ENCODE measurements at regions not wholly inside any gene's neighbourhood (a gene's known extent, or its start where the extent isn't known, plus 50 kb on each side); places are given as distances from the start of the nearest gene placed in this dataset.
"Not testable (repeated sequence)": the region's sequence is repeated elsewhere in the genome, so short reads cannot be mapped to it uniquely, and the experiment has no call there.

- DNase-seq (ENCODE audit: insufficient read length, low spot score) (no peak), FAIRE-seq (no peak)
Observed at GRCh38 chr13:109345433-109345941, 440.9 kb downstream of the IRS2 start.

DNA sequence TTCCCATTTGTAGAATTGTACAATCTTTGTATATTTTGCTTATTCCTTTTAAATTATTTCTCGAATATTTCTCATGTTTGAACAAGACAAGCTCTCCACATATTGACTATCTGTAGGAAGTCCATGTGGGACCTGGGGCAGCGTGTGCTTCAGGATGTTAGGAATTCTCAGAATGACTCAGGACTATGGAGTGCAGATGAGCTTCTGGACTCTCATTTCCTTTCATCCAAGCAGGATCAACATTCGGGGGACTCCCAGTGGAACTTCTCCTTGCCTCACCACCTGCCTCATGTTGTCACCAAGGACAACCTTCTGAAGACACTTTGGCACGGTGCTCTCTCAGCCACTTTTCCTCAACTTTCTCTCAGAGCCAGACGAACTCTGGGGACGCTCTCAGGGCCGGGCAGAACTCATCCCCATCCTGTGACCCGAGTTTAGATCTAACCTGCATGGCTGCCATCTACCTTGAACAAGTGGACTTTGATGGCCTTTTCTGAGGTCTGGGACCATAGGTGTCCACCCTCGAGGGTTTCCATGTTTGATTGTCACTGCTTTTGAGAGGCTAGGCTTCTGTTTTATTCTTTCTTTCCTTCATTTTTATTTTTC, 441.7 kb downstream of the IRS2 start:
- DNase-seq (ENCODE audit: insufficient read length, low spot score) (no peak), FAIRE-seq (no peak)

DNA sequence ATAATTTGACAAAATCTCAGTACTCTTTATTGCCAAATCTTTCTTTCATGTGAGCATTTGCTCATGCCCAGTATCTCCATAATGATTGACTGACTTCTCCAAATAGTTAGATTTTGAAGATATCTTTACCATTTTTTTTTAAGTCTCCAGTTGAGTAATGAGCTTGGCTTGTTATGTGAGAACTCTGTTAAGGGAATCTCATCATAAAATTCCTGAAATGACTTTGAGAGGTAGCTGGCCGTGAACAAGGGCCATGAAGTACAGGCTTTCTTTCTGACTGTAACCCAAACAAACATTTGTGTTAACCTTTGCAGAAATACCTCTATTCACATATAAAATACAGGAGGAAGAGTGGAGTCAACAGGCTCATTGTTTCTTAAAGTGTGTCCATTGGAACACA, 449.7 kb downstream of the IRS2 start:
- DNase-seq (ENCODE audit: insufficient read length, low spot score), result no peak
- FAIRE-seq, result no peak

DNA sequence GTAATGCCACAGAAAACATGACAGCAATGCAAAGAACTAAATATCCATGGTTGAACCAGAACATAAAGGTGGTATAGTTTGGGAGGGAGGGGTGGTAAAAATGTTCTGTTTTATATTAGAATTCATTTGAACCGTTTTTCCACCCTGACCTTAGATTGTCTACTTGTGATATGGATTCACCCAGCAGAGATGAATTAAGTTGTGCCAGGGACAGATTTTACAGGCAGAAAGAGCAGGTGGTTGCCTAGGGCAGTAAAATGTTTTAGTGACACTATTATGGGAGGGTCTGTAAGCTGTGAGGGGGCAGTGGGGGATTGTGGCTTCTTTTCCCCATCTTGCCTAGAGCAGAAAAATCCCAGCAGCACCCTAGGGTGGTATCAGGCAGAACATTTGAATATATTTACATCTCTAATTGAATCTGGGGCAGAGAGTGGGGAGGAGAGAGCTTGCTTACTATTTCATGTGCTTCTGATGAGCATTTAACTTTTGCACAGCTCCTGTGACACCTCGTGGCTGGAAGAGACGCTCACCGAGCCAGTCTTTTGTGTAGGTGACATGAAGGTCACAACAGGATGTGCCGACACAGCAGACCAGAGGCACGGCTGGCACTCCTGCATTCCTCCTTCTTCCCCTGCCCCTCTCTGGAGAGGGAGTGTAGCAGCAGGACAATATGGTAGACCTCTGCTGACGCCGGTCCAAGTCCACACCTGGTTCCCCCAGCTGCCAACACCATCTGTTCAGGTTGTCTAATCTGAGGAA, 452.3 kb downstream of the IRS2 start:
- FAIRE-seq (no peak), DNase-seq (ENCODE audit: insufficient read length, low spot score) (no peak)

DNA sequence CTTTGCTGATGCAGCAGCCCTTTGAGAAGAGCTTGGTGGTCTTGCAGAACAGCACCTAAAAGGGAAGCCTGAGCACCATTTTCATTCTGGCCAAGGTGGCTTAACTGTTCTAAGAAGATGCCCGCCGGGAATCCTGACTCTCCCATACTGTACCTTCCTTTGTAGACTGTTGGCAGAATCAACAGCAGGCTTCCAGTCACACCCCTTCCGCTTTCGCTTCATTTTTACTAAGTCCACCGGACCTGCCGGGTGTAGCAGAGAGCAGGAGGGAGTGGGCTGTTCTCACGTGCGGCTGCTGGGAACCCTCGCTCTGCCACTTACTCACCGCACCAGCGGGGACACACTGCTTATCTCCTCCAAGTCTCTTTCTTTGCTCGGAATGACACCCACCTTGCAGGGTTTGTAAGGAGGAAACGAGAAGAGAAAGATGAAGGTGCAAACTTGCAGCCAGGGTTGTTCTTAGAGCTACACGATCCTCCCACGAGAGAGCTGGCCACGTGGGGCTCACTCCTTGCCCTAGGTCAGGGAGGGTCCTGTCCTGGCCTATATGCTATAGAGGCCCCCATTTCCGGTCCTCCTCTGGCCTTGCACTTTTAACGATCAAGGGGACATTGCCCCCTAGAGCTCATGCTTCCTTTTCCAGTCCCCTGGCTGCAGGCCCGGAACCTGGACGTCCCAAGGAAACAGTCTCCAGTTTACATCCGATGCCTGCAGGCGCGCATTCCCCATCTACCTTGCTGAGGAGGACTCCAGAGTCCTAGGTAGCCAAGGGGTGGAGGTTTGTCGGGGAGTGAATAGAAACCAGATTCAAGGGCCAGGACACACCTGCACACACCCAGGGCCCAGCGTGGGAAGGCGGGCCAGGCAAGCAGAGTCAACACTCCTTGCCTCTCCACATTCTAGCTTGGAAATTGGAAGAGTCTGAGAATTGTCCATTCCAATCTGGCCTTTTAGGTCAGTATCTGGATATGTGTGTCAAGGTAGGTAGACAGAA, 453.6 kb downstream of the IRS2 start:
- DNase-seq (ENCODE audit: insufficient read length, low spot score) (no peak), FAIRE-seq (no peak)

- DNase-seq (ENCODE audit: insufficient read length, low spot score) (no peak), FAIRE-seq (no peak)
Observed at GRCh38 chr13:109331898-109332297, 454.5 kb downstream of the IRS2 start.

DNA sequence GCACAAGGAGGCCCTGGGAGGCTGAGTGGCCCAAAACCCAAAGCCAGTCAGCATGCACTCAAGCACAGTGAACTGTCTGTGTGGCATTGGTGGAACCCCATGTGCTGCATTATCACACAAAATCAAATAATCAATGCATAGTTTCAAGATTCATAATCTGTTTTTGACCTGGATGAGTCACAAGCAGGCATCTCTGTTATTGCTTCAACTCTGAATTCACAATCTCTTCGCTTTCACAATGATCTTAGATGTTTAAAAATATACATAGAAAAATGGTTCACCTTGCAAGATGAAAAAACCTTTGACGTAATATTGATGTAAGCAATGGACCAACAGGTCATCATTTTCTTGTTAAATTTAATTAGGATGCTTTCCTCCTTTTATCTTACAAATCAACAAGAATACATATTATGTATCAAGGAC, 455.4 kb downstream of the IRS2 start:
- FAIRE-seq (no peak), DNase-seq (ENCODE audit: insufficient read length, low spot score) (no peak)

DNA sequence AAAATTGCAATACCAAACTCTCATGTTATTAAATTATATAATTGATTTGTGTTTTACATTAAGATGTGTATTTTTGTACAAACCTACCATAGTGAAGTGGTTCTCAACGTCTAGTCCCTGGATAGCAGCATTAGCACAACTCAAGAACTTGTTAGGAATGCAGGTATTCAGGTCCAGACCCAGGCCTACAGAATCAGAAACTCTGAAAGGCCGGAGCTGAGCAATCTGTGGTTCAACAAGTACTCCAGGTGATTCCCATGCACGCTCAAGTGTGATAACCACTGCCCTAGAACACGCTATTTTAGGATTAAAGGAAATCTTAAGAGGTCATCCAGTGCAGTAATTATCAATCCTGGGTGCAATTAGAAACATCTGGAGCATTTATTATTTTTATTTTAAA, 456.3 kb downstream of the IRS2 start:
- DNase-seq (ENCODE audit: insufficient read length, low spot score), result no peak
- FAIRE-seq, result no peak

DNA sequence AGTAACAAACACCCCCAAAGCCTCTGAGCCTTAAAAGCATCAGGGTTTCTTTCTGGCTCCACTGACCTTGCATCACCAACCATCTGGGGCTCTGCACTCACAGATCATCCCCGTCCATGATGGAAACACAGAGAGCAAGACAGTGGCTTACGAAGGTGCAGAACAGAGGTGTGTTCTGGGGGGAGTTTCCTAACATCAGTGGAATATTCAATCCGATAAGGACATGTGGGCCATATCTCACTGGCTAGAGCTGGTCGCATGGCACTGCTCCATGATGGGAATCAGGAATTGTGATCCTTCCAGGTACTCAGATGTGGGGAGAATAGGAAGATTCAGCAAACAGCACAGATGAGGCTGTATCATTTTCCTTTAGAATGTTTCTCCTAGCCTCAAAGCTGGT, 457.2 kb downstream of the IRS2 start:
- DNase-seq (ENCODE audit: insufficient read length, low spot score) (no peak), FAIRE-seq (no peak)

DNA sequence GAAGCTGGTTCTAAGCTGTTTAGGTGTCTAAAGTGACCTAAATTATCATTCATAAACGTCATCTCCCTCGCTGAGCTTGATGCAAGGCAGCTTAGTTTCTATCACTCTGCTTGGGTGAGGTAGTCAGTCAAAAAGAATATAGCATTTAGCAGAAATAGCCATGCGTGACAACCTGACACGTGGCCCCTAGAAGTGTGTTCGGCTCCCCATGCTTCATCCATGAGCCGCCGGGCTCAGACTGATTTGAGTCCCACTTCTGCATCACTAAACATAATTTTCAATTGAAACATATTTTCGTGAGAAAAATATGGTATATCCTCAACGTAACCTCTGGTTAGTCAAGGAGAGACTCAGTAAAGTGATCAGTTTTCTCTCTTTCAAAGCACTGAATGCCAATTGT, 459.8 kb downstream of the IRS2 start:
- no peak for FAIRE-seq
- DNase-seq (ENCODE audit: insufficient read length, low spot score), result no peak

DNA sequence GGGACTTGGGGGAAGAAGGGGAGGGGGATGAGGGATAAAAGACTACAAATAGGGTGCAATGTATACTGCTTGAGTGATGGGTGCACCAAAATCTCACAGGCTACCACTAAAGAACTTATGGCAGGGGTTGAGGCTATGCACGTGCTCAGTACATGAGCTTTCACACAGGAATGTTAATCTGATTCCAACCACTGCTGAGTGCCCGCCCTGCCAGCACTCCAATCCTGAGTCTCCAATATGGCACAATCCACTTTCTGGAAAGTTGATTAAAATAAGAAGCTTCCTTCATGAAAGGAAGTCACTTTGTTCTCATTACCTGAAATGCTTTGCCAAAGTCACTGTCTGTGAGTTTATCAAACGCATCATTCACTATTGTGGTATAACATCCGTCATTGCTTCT, 463.0 kb downstream of the IRS2 start:
- no peak for FAIRE-seq
- no peak for DNase-seq (ENCODE audit: insufficient read length, low spot score)

DNA sequence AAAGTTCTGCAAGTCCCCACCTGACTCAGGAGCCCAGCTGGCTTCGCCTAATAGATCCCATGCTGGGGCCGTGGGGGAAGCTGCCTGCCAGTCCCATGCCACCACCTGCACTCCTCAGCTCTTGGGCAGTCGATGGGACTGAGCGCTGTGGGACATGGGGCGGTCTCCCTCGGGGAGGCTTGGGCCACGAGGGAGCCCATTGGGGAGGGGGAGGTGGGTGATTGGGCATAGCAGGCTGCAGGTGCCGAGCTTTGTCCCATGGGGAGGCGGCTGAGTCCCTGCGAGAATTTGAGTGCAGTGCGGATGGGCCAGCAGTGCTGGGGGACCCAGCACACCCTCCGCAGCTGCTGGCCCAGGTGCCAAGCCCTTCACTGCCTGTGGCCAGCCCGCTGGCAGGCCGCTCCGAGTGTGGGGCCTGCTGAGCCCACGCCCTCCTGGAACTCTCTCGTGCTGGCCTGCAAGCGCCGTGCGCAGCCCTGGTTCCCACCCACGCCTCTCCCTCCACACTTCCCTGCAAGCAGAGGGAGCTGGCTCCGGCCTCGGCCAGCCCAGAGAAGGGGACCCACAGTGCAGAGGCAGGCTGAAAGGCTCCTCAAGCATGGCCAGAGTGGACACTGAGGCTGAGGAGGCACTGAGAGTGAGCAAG, 467.3 kb downstream of the IRS2 start:
- DNase-seq (ENCODE audit: insufficient read length, low spot score) (no peak), FAIRE-seq (no peak)

DNA sequence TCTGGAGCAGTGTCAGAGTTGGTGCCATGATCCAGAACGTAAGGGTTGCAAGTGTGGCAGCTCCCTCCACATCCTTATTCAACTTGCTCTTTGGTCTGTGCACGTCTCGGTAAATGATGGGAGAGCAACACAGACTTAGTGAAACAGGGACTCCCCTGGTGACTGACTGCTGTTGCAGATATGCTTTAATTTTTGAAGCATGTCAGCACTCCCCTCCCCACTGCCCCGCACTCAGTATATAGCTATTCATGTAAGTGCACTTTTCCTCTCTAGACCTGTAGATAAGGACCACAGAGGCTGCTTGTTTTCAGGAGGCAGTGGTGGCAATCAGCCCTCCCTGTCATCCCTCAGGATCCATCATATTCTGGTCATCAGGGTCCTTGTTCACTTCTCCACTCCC, 470.9 kb downstream of the IRS2 start:
- FAIRE-seq, result no peak
- no peak for DNase-seq (ENCODE audit: insufficient read length, low spot score)

DNA sequence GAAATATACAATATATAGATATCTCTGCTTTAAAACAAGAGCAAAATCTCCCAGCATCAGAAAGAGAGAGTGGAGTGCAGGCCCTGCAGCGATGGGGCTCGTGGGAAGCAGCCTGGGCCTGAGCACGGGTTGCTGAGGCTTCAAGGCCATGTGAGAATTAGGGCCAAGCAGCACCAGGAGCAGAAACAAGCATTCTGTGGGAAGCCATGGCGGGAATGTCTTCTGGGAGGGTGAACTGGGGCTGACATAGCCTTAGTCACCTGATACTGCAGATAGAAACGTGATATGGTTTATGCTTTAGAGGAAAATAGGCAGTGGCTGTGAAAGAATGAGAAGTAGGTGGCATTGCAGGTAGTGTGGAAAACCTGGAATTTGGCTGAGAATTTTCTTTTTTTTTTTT, 472.3 kb downstream of the IRS2 start:
- FAIRE-seq, result no peak
- DNase-seq (ENCODE audit: insufficient read length, low spot score), result no peak

- no peak for DNase-seq (ENCODE audit: insufficient read length, low spot score)
- FAIRE-seq, result no peak
Observed at GRCh38 chr13:109312399-109312798, 474.0 kb downstream of the IRS2 start.

DNA sequence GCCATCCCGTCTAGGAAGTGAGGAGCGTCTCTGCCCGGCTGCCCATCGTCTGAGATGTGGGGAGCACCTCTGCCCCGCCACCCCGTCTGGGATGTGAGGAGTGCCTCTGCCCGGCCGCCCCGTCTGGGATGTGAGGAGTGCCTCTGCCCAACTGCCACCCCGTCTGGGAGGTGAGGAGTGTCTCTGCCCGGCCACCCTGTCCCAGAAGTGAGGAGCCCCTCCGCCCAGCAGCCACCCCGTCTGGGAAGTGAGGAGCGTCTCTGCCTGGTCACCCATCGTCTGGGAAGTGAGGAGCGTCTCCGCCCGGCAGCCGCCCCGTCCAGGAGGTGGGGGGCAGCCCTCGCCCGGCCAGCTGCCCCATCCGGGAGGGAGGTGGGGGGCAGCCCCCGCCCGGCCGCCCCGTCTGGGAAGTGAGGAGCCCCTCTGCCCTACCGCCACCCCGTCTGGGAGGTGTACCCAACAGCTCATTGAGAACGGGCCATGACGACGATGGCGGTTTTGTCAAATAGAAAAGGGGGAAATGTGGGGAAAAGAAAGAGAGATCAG, 474.9 kb downstream of the IRS2 start:
- not testable (repeated sequence) for DNase-seq (ENCODE audit: insufficient read length, low spot score); FAIRE-seq

DNA sequence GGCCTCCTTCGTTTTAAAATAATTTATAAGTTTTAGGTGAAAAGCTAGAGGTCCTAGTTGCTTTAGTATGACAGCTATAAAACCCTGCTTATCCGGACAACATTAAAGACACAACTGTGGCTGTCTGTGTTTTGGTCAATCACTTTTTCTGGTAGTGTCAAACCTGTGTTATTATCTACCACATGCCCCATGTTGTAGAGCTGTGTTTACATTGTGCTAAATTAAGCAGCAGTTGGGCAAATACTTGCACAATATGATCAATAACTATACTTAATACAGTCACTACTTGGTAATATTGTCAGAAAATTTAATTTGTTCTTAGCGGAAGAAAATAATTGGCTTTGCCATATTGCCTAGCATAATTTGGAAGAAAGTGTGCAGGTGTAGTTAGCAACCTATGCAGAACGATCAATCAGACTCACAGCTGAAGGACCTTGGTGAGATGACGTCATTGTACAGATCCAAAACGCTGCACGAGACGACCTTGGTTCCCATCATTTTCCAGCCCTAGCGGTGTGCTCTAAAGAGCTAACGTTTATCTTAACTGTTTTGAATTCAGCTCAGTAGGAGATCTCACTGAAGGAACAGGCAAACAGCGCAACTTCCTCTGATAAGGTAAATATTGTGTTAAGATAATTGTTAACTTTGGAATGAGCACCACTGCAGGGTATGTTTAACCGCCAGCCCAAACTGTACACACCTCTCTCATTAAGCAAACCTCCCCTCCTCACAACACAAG, 476.6 kb downstream of the IRS2 start:
- DNase-seq (ENCODE audit: insufficient read length, low spot score) (no peak), FAIRE-seq (no peak)

DNA sequence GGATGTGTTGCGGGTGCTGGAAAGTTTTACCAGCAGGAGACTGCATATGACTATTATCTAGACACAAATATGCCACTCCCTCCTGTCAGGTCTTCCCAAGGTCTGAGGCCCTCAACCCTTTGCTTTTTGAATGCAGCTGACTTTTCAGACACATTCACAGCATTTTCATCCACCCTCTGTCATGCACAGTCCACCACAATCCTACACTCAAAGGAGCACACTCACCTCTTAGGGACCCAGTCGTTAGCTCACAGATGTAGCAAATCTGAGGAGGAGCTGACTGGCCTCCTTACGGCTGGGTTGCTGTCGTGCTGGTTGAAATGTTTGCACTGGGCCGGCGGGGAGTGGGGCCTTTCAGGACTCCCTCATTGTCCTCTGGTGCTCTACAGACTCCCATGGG, 479.4 kb downstream of the IRS2 start:
- DNase-seq (ENCODE audit: insufficient read length, low spot score) (no peak), FAIRE-seq (no peak)

GRCh38 chr13:109301726-109302125, 484.7 kb downstream of the IRS2 start:
- FAIRE-seq (no peak), DNase-seq (ENCODE audit: insufficient read length, low spot score) (no peak)

- DNase-seq (ENCODE audit: insufficient read length, low spot score), result no peak
- no peak for FAIRE-seq
Observed at GRCh38 chr13:109301276-109301675, 485.1 kb downstream of the IRS2 start.

Data from GM19239 (cell line).